ENCODE measurements at regions not wholly inside any gene's neighbourhood (a gene's known extent, or its start where the extent isn't known, plus 50 kb on each side); places are given as distances from the start of the nearest gene placed in this dataset.

DNA sequence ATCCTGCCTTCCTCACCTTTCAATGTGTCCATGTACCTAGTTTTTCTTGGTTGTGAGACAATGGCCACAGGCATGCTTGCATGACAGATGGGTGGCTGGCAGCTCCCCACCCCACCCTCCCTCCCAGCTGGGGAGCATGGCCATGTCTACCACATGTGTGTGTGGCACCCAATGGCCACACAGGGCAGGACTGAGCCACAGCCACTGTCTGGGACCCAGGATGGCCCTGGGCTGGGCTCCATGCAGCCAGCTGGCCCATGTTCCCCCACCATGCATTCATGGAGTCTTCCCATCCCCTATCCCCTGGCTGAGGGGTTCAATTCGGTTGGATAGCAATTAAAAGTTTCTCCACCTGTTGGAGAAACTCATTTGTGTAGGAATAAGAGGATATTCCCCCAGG, 566.0 kb upstream of the USP15 start:
- intact Hi-C loops (cut with DNase I): no loop called here
- DNase-seq (ENCODE audit: low spot score in 2 of 2): no peak
- H3K27me3 ChIP-seq: no peaks in the 10 kb centered on the region
- no peaks in the 10 kb centered on the region for H3K36me3 ChIP-seq
- no peak overlapping the region for H3K4me3 ChIP-seq
- TF ChIP-seq, protein P1, sequence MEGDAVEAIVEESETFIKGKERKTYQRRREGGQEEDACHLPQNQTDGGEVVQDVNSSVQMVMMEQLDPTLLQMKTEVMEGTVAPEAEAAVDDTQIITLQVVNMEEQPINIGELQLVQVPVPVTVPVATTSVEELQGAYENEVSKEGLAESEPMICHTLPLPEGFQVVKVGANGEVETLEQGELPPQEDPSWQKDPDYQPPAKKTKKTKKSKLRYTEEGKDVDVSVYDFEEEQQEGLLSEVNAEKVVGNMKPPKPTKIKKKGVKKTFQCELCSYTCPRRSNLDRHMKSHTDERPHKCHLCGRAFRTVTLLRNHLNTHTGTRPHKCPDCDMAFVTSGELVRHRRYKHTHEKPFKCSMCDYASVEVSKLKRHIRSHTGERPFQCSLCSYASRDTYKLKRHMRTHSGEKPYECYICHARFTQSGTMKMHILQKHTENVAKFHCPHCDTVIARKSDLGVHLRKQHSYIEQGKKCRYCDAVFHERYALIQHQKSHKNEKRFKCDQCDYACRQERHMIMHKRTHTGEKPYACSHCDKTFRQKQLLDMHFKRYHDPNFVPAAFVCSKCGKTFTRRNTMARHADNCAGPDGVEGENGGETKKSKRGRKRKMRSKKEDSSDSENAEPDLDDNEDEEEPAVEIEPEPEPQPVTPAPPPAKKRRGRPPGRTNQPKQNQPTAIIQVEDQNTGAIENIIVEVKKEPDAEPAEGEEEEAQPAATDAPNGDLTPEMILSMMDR (IDR thresholded peaks at IDR 0.05): no peak
- no peak overlapping the region for H3K27ac ChIP-seq
- no peaks in the 10 kb centered on the region for H3K4me1 ChIP-seq
- peaks cover 0 to 32% of the 10 kb centered on the region in 2 donors for H3K9me3 ChIP-seq

DNA sequence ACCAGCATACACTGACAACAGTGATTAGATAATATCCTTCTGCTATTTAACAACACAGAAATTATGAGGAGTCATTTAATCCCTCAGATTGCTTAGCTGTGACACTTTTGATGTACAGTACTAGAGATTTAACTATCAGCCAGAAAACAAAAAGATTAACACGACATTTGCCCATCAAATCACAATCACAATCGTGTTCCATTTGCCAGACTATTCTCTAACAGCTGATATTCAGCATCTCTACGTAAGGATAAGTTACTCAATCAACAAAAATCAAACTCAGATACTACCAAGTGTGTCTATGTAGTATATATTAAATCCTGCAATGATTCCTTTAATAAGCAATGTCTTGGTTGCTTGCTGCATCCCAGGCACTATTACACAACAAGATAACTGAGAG, 558.7 kb upstream of the USP15 start:
- TF ChIP-seq, protein P1 (IDR thresholded peaks at IDR 0.05): no peak
- Histone ChIP-seq H3K27me3 (no peaks in the 10 kb centered on the region), H3K4me3 (no peak overlapping the region), H3K9me3 (peaks cover 0 to 20% of the 10 kb centered on the region in 2 donors), H3K27ac (no peak overlapping the region), H3K36me3 (no peaks in the 10 kb centered on the region), H3K4me1 (peaks cover 0 to 8% of the 10 kb centered on the region in 2 donors)
- intact Hi-C loops (cut with DNase I): no loop called here
- no peak for DNase-seq (ENCODE audit: low spot score in 2 of 2)

DNA sequence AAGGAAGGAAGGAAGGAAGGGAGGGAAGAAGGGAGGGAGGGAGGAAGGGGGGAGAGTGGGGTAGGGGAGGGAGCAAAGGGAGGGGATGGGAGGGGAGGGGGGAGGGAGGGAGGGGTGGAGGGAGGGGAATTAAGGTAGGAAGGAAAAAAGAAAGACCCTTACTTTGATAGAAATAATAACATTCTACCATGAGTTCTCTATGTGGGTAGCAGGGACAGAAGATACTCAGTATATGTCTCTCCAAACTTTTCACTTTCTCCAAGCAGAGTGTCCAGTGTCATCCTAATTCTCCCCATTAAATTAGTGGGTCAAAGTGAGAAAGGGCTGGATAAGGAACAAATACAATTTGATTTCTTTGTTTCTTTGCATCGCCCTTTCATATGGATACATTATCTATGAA, 553.4 kb upstream of the USP15 start:
- no peaks in the 10 kb centered on the region for H3K36me3 ChIP-seq
- no peak overlapping the region for H3K4me3 ChIP-seq
- intact Hi-C loops (cut with DNase I): no loop called here
- no peaks in the 10 kb centered on the region for H3K27me3 ChIP-seq
- no peak for DNase-seq (ENCODE audit: low spot score in 2 of 2)
- H3K4me1 ChIP-seq: peaks cover 0 to 8% of the 10 kb centered on the region in 2 donors
- no peak overlapping the region for H3K27ac ChIP-seq
- H3K9me3 ChIP-seq: no peaks in the 10 kb centered on the region
- TF ChIP-seq, protein P1 (IDR thresholded peaks at IDR 0.05): no peak

DNA sequence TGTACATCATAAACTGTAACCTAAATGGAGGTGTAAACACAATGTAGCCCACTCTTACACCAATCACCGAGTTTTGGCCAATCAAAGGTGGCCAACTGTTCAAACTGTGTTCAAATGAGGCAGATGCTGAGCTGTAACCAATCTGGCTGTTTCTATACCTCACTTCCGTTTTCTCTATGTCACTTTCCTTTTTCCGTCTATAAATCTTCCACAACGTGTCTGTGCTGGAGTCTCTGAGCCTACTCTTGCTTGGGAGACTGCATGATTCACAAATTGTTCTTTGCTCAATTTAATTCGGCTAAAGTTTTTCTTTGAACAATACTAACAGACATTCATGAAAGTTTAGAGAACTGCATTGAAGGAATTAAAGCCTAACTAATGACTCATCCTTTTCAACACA, 547.1 kb upstream of the USP15 start:
- intact Hi-C loops (cut with DNase I): no loop called here
- no peaks in the 10 kb centered on the region for H3K9me3 ChIP-seq
- no peak for DNase-seq (ENCODE audit: low spot score in 2 of 2)
- H3K36me3 ChIP-seq: no peaks in the 10 kb centered on the region
- TF ChIP-seq, protein P1 (IDR thresholded peaks at IDR 0.05): no peak
- no peak overlapping the region for H3K27ac ChIP-seq
- H3K4me1 ChIP-seq: peaks cover 0 to 8% of the 10 kb centered on the region in 2 donors
- no peaks in the 10 kb centered on the region for H3K27me3 ChIP-seq
- H3K4me3 ChIP-seq: no peak overlapping the region

DNA sequence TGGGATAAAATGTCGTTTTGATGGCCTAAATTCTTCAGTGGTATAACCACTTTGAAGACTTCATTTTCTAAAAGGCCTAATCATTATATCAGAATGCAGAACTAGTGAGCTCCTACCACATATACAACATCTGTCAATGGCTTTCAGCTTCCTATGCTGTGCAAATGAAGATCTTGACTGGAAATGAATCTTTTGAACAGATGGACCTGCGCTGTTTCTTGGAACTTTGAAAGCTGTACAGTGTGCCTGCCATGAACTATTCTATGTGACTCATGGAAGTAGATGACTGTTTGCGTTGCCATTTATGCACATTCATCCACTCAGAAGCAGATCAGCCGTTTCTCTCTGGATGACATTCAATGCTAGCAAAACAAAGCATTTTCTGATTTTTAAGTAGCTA, 542.2 kb upstream of the USP15 start:
- no peak overlapping the region for H3K4me3 ChIP-seq
- TF ChIP-seq, protein P1 (IDR thresholded peaks at IDR 0.05): no peak
- H3K27ac ChIP-seq: no peak overlapping the region
- H3K4me1 ChIP-seq: peaks cover 0 to 8% of the 10 kb centered on the region in 2 donors
- H3K36me3 ChIP-seq: no peaks in the 10 kb centered on the region
- DNase-seq (ENCODE audit: low spot score in 2 of 2): no peak
- no peaks in the 10 kb centered on the region for H3K9me3 ChIP-seq
- no peaks in the 10 kb centered on the region for H3K27me3 ChIP-seq
- intact Hi-C loops (cut with DNase I): no loop called here

DNA sequence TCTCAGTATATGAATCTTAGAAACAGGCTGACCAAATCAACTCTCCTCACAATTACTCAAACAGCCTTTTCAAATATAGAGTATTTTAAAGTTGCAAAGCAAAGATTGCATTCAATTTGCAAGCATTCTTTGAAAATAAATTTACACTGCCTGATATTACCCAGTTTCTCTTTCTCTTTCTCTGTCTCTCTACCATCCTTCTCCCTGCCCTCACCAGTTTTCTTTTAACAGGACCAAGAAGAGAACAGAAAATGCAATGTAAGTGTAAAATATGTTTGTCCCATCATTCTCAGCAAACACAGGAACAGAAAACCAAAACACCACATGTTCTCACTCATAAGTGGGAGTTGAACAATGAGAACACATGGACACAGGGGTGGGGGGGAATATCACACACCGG, 520.3 kb upstream of the USP15 start:
- no peaks in the 10 kb centered on the region for H3K4me1 ChIP-seq
- no peaks in the 10 kb centered on the region for H3K27me3 ChIP-seq
- DNase-seq (ENCODE audit: low spot score in 2 of 2): no peak
- H3K9me3 ChIP-seq: no peaks in the 10 kb centered on the region
- no peaks in the 10 kb centered on the region for H3K36me3 ChIP-seq
- H3K27ac ChIP-seq: no peak overlapping the region
- intact Hi-C loops (cut with DNase I): no loop called here
- no peak overlapping the region for H3K4me3 ChIP-seq
- TF ChIP-seq, protein P1 (IDR thresholded peaks at IDR 0.05): no peak

All from ascending aorta (tissue), 2 donors.